HEK293T (cell line): ENCODE measurements at regions not wholly inside any gene's neighbourhood (a gene's known extent, or its start where the extent isn't known, plus 50 kb on each side); places are given as distances from the start of the nearest gene placed in this dataset.

Source experiments
- CTBP1 ChIP-seq: fragments of 450-650 bp; IDR thresholded peaks from 2 replicates; pipeline ENCODE4 v1.6.1; 2016; ENCODE audit warnings: borderline replicate concordance
- ELF4 ChIP-seq: fragments of 450-650 bp; IDR thresholded peaks from 2 replicates; pipeline ENCODE4 v1.6.1; 2017; ENCODE audit warnings: antibody characterized with exemption
- FOXA1 ChIP-seq: fragments of 450-650 bp; IDR thresholded peaks from 2 replicates; pipeline ENCODE4 v1.6.1; 2016; ENCODE audit warnings: mild to moderate bottlenecking
- SUZ12 ChIP-seq: fragments of 450-650 bp; IDR thresholded peaks from 2 replicates; pipeline ENCODE4 v1.6.1; 2016; ENCODE audit warnings: mild to moderate bottlenecking
- ZNF384 ChIP-seq: fragments of 450-650 bp; IDR thresholded peaks from 2 replicates; pipeline ENCODE4 v1.6.1; 2016

DNA sequence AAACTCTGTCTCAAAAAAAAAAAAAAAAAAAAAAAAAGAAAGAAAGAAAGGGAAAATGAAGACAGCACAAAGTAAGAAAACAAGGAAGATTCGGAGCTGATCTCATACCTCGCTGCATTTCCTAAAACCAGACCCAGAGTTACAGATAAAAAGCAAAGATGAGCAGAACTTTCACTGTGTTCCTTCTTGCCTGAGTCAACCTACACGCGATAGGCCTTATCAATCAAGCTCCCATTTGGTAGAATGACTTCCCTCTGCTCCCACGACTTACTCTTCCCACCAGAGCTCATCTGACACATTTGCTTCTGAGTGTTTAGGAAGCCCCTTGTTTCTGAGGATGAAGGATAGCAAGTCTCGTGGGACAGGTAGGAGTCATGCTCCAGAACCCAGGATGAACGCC is 302.9 kb downstream of the TFAP2A start:
- TF ChIP-seq SUZ12: no peak
- TF ChIP-seq ELF4: no peak
- no peak for TF ChIP-seq CTBP1
- no peak for TF ChIP-seq FOXA1
- no peak for TF ChIP-seq ZNF384
